ENCODE measurements at regions not wholly inside any gene's neighbourhood (a gene's known extent, or its start where the extent isn't known, plus 50 kb on each side); places are given as distances from the start of the nearest gene placed in this dataset.

DNA sequence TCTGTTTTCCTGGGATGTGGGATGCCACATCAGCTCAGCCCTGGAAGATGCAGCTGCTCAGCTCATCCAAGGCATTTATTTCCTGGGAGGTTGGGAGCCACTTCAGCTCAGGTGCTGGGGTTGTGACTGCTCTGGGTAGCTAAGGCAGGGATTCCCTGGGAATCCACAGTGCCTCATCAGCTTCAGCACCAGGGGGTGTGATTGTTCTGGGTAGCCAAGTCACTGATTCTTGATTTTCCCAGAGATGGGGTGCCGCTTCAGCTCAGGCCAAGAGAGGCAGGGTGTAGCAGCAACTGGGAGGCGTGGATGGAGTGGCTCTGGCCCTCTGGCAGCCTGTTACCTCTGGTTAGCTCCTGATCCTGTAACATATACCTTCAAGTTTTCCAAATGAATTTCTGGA lies 81.3 kb upstream of the PRMT8 start:
- TF ChIP-seq, protein P1, sequence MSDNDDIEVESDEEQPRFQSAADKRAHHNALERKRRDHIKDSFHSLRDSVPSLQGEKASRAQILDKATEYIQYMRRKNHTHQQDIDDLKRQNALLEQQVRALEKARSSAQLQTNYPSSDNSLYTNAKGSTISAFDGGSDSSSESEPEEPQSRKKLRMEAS (IDR thresholded peaks at IDR 0.05; ENCODE audit: low read depth, low read length), result no peak
- TF ChIP-seq MYC (IDR thresholded peaks at IDR 0.05; ENCODE audit: low read depth, low read length) (no peak), POLR2A (IDR thresholded peaks at IDR 0.05; ENCODE audit: extremely low read depth, insufficient read length) (no peak)
- TF ChIP-seq, protein P2, sequence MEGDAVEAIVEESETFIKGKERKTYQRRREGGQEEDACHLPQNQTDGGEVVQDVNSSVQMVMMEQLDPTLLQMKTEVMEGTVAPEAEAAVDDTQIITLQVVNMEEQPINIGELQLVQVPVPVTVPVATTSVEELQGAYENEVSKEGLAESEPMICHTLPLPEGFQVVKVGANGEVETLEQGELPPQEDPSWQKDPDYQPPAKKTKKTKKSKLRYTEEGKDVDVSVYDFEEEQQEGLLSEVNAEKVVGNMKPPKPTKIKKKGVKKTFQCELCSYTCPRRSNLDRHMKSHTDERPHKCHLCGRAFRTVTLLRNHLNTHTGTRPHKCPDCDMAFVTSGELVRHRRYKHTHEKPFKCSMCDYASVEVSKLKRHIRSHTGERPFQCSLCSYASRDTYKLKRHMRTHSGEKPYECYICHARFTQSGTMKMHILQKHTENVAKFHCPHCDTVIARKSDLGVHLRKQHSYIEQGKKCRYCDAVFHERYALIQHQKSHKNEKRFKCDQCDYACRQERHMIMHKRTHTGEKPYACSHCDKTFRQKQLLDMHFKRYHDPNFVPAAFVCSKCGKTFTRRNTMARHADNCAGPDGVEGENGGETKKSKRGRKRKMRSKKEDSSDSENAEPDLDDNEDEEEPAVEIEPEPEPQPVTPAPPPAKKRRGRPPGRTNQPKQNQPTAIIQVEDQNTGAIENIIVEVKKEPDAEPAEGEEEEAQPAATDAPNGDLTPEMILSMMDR (IDR thresholded peaks at IDR 0.05; ENCODE audit: low read depth, low read length), result no peak
- no peak for DNase-seq (ENCODE audit: low read depth)
- no peak overlapping the region for H3K4me3 ChIP-seq (ENCODE audit: low read depth, low read length)

DNA sequence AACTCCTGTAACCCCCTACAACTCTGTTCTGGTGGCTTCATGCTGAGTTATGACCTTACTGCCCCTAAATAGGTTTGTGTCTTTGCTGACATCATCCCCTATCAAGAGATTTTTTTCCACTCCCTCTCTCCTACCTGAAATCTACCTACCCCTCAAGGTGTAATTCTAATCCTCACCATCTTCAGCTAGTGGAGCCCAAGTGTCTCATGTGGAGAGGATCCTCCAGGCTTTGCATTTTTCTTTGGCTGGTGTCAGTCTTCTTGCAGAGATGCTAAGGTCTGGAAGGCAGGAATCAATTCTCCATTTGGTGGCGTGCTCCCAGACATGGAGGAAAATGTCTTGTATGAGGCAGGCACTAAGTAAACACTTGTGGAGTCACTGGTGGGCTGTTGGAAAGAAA lies 74.8 kb upstream of the PRMT8 start:
- H3K4me3 ChIP-seq (ENCODE audit: low read depth, low read length), result no peak overlapping the region
- TF ChIP-seq, protein P1 (IDR thresholded peaks at IDR 0.05; ENCODE audit: low read depth, low read length), result no peak
- TF ChIP-seq POLR2A (IDR thresholded peaks at IDR 0.05; ENCODE audit: extremely low read depth, insufficient read length) (no peak), MYC (IDR thresholded peaks at IDR 0.05; ENCODE audit: low read depth, low read length) (no peak)
- TF ChIP-seq, protein P2 (IDR thresholded peaks at IDR 0.05; ENCODE audit: low read depth, low read length), result no peak
- DNase-seq (ENCODE audit: low read depth), result no peak

DNA sequence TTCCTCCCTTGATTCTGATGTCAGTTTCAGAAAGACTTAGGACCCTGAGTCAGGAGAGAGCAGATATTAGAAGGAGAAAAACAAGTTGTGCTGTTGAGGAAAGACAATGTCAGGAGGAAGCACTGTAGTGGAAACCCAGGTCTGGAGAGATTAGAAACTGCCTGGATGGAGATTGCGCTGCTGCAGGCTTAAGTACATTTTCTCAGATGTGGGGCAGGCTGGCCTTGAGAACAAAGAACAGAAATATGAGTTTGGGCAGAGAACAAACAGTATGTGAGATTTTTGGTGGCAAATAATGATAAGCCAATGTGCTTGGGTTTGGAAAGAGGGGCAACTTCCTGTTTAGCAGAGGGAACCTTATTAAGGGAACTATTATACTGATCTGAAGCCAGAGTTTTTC lies 74.3 kb upstream of the PRMT8 start:
- DNase-seq (ENCODE audit: low read depth), result no peak
- TF ChIP-seq, protein P2 (IDR thresholded peaks at IDR 0.05; ENCODE audit: low read depth, low read length), result no peak
- TF ChIP-seq, protein P1 (IDR thresholded peaks at IDR 0.05; ENCODE audit: low read depth, low read length), result no peak
- no peak for TF ChIP-seq MYC (IDR thresholded peaks at IDR 0.05; ENCODE audit: low read depth, low read length)
- TF ChIP-seq POLR2A (IDR thresholded peaks at IDR 0.05; ENCODE audit: extremely low read depth, insufficient read length), result no peak
- H3K4me3 ChIP-seq (ENCODE audit: low read depth, low read length), result no peak overlapping the region

DNA sequence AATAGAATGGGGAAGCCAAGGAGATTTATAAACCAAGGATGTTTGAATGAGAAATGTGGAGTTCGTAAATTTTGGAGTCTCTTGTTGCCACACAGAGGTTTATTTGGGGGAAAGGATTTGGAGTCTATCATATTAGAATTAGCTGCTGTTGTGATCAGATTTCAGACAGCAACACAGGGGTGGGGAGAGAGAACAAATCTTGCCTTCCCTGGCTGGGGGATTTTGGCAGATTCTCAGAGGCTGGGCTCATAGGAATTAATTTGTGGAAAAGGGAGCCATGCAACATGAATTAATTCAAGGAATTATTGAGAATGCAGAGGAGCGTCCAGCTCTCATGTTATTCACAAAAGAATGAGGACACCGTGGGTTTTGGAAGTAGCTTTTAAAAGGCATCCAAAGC lies 73.9 kb upstream of the PRMT8 start:
- H3K4me3 ChIP-seq (ENCODE audit: low read depth, low read length), result no peak overlapping the region
- TF ChIP-seq, protein P1 (IDR thresholded peaks at IDR 0.05; ENCODE audit: low read depth, low read length), result no peak
- TF ChIP-seq, protein P2 (IDR thresholded peaks at IDR 0.05; ENCODE audit: low read depth, low read length), result no peak
- TF ChIP-seq MYC (IDR thresholded peaks at IDR 0.05; ENCODE audit: low read depth, low read length) (no peak), POLR2A (IDR thresholded peaks at IDR 0.05; ENCODE audit: extremely low read depth, insufficient read length) (no peak)
- DNase-seq (ENCODE audit: low read depth), result no peak

DNA sequence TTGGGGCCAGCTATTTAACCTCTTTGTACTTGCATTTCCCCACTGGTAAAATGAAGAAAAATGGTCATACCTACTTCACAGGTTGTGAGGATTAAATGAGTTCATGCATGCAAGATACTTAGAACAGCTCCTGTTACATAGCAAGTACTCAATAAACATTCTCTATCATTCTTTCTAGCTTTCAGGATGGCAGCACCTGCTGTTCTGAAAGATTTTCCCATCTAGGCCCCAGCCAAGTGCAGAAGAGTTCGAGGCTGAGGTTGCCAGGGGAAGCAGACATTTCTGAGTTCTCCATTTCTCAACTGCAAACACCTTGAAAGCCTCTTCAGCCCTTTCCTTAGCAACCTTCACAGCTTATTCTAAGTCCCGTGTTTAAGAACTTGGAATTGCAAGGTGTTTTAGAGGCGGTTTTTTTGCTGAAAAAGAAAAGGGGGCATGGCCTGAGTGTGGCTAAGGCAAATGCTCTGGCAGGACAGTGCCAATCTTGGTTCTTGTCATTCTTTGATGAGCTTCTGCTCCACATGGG lies 73.0 kb upstream of the PRMT8 start:
- H3K4me3 ChIP-seq (ENCODE audit: low read depth, low read length), result no peak overlapping the region
- TF ChIP-seq, protein P1 (IDR thresholded peaks at IDR 0.05; ENCODE audit: low read depth, low read length), result no peak
- no peak for TF ChIP-seq POLR2A (IDR thresholded peaks at IDR 0.05; ENCODE audit: extremely low read depth, insufficient read length)
- TF ChIP-seq MYC (IDR thresholded peaks at IDR 0.05; ENCODE audit: low read depth, low read length), result no peak
- TF ChIP-seq, protein P2 (IDR thresholded peaks at IDR 0.05; ENCODE audit: low read depth, low read length), result no peak
- no peak for DNase-seq (ENCODE audit: low read depth)

All from NB4 (cell line).